ENCODE measurements at regions not wholly inside any gene's neighbourhood (a gene's known extent, or its start where the extent isn't known, plus 50 kb on each side); places are given as distances from the start of the nearest gene placed in this dataset.
"Not testable (repeated sequence)": the region's sequence is repeated elsewhere in the genome, so short reads cannot be mapped to it uniquely, and the experiment has no call there.

DNA sequence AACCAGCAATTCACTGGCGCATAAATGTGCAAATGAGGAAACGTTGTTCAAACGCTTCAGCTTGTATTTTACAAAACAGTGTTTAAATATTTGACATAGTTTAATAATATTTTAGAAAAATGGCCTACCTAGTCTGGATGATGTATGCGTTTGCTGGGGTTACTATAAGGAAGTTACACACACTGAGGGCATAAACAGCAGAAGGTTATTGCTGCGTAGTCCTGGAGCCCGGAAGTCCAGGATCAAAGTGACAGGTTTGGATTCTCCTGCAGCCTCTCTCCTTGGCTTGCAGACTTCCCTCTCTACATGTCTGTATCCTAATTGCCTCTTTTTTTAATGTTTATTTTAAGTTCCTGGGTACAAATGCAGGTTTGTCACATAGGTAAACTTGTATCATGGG, 106.0 kb upstream of the PABPC3 start:
- FAIRE-seq; DNase-seq (ENCODE audit: low spot score in 2 of 2): not testable (repeated sequence)

DNA sequence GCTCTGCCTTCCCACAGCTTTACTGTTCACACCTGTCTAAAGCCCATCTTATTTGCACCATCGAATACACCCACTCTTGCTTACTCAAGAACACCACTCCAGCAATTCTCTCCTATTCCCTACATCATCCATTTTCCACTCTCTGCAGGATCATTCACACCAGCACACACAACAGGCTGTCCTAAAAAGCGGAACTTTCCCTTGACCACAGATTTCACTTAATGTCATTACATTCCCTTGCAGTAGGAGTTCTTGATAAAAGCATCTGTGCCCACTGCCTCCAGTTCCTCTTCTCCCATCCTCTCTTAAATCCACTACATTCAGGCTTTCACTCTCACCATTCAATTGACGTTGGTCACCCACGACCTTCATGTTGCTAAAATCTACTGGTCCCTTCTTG, 103.0 kb upstream of the PABPC3 start:
- not testable (repeated sequence) for DNase-seq (ENCODE audit: low spot score in 2 of 2); FAIRE-seq

DNA sequence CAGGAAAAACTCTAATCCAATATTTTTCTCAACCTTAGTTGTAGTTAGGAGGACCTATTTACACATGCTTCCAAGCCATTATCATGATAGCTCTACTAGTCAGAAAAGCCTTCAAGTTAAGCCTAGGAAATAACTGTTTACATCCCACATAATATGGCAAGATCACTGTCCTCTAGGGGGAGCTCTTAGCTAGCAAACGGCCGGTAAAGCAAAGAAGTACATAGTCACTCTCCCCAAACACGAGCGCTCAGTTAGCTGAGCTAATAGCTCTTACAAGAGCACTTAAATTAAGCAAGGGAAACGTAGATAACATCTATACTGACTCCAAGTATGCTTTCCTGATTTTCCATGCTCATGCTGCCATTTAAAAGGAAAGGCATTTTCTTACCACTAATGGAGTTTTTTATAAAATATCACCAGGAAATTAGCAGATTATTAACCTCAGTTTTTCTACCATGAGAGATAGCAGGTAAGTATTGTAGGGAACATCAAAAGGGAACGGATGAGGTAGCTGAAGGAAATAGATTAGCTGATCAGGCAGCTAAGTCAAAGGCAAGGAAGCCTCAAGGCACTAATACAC, 100.6 kb upstream of the PABPC3 start:
- FAIRE-seq: peak; percentile 63
- DNase-seq (ENCODE audit: low spot score in 2 of 2): peak in 1 of 2 donors; percentile 58

GRCh38 chr13:24997367-24997967, 98.5 kb upstream of the PABPC3 start:
- FAIRE-seq (no peak), DNase-seq (ENCODE audit: low spot score in 2 of 2) (peak in 1 of 2 donors; percentile 22)

GRCh38 chr13:24998433-24998832, 97.5 kb upstream of the PABPC3 start:
- no peak for DNase-seq (ENCODE audit: low spot score in 2 of 2)
- no peak for FAIRE-seq

DNA sequence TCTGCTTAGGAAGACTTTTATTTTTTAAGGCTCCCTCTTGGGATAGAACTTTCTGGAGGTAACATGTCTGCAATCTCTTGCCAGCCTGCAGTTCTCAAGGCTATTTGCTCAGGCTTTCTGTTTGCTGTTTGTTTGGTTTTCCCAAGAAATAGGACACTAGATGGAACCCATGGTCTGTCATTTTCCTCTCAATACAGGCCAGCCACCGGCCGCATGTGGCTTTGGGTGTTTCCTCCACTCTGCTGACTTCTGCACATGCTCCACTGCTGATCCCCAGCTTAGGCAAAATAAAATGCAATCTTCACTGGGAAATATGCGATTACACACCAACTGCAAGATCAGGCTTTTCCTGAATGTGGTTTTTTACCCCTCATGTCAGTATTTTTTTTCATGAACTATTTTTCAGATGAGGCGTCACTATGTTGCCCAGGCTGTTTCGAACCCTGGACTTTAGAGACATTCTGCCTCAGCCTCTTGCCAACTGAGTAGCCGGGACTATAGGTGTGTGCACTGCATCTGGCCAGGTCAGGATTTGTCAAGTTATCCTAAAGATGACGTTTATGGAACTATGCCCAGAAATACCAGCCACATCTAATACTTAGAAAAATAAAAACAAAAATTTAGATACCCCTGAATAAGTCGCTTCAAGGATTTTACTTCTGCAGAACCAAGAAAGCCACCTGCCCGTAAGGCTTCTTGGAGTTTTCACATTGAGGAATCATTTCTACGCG, 94.3 kb upstream of the PABPC3 start:
- DNase-seq (ENCODE audit: low spot score in 2 of 2) (no peak), FAIRE-seq (no peak)

DNA sequence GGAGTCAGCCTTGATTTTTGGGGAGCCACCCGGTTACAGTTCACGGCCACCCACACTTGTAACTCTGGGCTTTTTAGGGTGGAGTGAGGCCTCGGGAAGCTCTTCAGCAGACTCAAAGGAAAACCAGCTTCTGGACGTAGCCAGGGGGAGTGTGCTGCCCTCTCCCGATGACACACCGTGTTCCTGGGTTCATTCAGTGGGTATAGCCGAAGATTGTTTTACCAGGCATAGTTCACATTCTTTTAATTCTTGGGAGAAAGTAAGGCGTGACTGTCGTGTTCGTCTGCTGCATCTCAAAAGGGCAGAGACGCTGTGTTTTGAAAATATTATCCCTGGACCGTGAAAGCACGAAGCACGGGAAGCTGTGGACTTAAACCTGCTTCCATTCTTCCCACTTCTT, 93.6 kb upstream of the PABPC3 start:
- FAIRE-seq; DNase-seq (ENCODE audit: low spot score in 2 of 2): not testable (repeated sequence)

GRCh38 chr13:25004489-25004888, 91.4 kb upstream of the PABPC3 start:
- DNase-seq (ENCODE audit: low spot score in 2 of 2); FAIRE-seq: not testable (repeated sequence)

GRCh38 chr13:25005050-25005497, 90.9 kb upstream of the PABPC3 start:
- peak in 1 of 2 donors; percentile 33 for DNase-seq (ENCODE audit: low spot score in 2 of 2)

DNA sequence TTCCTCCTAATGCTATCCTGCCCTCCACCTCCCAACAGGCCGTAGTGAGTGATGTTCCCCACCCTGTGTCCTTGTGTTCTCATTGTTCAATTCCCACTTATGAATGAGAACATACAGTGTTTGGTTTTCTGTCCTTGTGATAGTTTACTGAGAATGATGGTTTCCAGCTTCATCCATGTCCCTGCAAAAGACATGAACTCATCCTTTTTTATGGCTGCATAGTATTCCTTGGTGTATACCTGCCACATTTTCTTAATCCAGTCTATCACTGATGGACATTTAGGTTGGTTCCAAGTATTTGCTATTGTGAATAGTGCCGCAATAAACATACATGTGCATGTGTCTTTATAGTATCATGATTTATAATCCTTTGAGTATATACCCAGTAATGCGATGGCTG, 88.5 kb upstream of the PABPC3 start:
- not testable (repeated sequence) for DNase-seq (ENCODE audit: low spot score in 2 of 2); FAIRE-seq

More at GRCh38 chr13:25005050-25005497, 90.9 kb upstream of the PABPC3 start:
- peak; percentile 86 for FAIRE-seq

DNA sequence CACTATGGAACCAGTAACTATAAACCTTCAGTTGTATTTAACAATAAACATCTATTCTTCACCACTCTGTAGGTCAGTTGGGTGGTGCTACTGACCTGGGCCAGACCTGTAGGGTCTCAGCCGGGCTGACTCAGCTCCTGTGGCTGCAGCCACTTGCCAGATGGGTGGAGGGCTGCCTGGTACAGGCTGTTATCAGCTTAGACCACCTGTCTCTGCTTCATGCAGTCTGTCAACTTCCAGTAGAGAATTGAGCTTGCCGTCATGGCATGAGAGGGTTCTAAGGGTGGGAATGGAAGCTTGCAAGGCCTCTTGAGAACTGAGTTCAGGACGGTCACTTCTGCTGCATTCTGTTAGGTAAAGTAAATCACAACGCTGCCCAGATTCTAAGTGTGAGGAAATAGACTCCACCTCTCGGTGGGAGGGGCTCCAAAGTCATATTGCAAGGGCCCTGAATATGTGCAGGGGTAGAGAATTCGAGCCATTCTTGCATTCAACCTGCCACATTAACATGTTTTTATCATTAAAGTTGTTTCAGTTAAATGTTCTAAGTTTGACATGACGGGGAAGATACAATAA, 81.5 kb upstream of the PABPC3 start:
- DNase-seq (ENCODE audit: low spot score in 2 of 2); FAIRE-seq: not testable (repeated sequence)

GRCh38 chr13:25017176-25017575, 78.8 kb upstream of the PABPC3 start:
- not testable (repeated sequence) for FAIRE-seq; DNase-seq (ENCODE audit: low spot score in 2 of 2)

- peak in 1 of 2 donors; percentile 29 for DNase-seq (ENCODE audit: low spot score in 2 of 2)
- FAIRE-seq: not testable (repeated sequence)
These were observed 77.9 kb upstream of the PABPC3 start for GRCh38 chr13:25017808-25018728.

GRCh38 chr13:25018729-25019115, 77.2 kb upstream of the PABPC3 start:
- DNase-seq (ENCODE audit: low spot score in 2 of 2) (no peak), FAIRE-seq (no peak)

- not testable (repeated sequence) for DNase-seq (ENCODE audit: low spot score in 2 of 2); FAIRE-seq
These were observed 76.2 kb upstream of the PABPC3 start for GRCh38 chr13:25019741-25020140.

GRCh38 chr13:25024175-25024574, 71.8 kb upstream of the PABPC3 start:
- DNase-seq (ENCODE audit: low spot score in 2 of 2): no peak
- FAIRE-seq: no peak

GRCh38 chr13:25032160-25032559, 63.8 kb upstream of the PABPC3 start:
- FAIRE-seq (no peak), DNase-seq (ENCODE audit: low spot score in 2 of 2) (no peak)

GRCh38 chr13:25034173-25034572, 61.8 kb upstream of the PABPC3 start:
- FAIRE-seq (no peak), DNase-seq (ENCODE audit: low spot score in 2 of 2) (no peak)

- FAIRE-seq (no peak), DNase-seq (ENCODE audit: low spot score in 2 of 2) (peak in 1 of 2 donors; percentile 44)
These were observed 58.7 kb upstream of the PABPC3 start for GRCh38 chr13:25037057-25037813.
